PC-9 (cell line): ENCODE measurements at regions not wholly inside any gene's neighbourhood (a gene's known extent, or its start where the extent isn't known, plus 50 kb on each side); places are given as distances from the start of the nearest gene placed in this dataset.
"Not testable (repeated sequence)": the region's sequence is repeated elsewhere in the genome, so short reads cannot be mapped to it uniquely, and the experiment has no call there.

Experiments
- BruUV-seq: library from RNA; stranded (reverse); fragments of 400-500 nt; replicated peaks from 2 replicates; lab custom pipeline; 2021; lab: Mats Ljungman, UMichigan
- CTCF ChIA-PET: fragments of 300-600 bp; sonication (Branson Sonifier 250); formaldehyde crosslinking; loops from one replicate; lab custom pipeline; 2022; ENCODE audit warnings: antibody characterized with exemption; lab: Charles Lee
- POLR2A ChIA-PET: fragments of 300-600 bp; sonication (Branson Sonifier 250); formaldehyde crosslinking; loops from one replicate; lab custom pipeline; 2022; ENCODE audit warnings: antibody characterized with exemption; ENCODE audit not compliant: unreplicated experiment; lab: Charles Lee
- DNase-seq, 2 experiments: peaks; one replicate each; pipeline versions ENCODE4 v3.0.0 to v3.0.0-alpha.2; 2015 to 2022; ENCODE audit warnings: mixed read lengths in 1 of 2
- H2AFZ ChIP-seq: fragments of 200-600 bp; sonication (generic); 2 replicates; pipeline ENCODE4 v1.8.1; 2017; ENCODE audit warnings: antibody characterized with exemption
- H3F3A ChIP-seq: fragments of 200-600 bp; sonication (generic); 2 replicates; pipeline ENCODE4 v1.8.1; 2017; ENCODE audit warnings: antibody characterized with exemption, mild to moderate bottlenecking, low read depth; ENCODE audit not compliant: insufficient read depth
- H3K27ac ChIP-seq: fragments of 200-600 bp; sonication (generic); 2 replicates; pipeline ENCODE4 v1.6.1; 2016; ENCODE audit warnings: mixed run types
- H3K27me3 ChIP-seq: fragments of 200-600 bp; sonication (generic); 2 replicates; pipeline ENCODE4 v1.6.1; 2016; ENCODE audit warnings: low read depth, mixed run types; ENCODE audit not compliant: insufficient read depth
- H3K36me3 ChIP-seq: fragments of 200-600 bp; sonication (generic); 2 replicates; pipeline ENCODE4 v1.6.1; 2016; ENCODE audit warnings: low read depth, mixed run types
- H3K4me1 ChIP-seq: fragments of 200-600 bp; sonication (generic); replicated peaks from 2 replicates; pipeline ENCODE4 v1.6.1; 2016; ENCODE audit warnings: mixed run types; ENCODE audit not compliant: insufficient read depth
- H3K4me2 ChIP-seq: fragments of 200-600 bp; sonication (generic); 2 replicates; pipeline ENCODE4 v1.6.1; 2017; ENCODE audit warnings: mixed run types
- H3K4me3 ChIP-seq: fragments of 200-600 bp; sonication (generic); 2 replicates; pipeline ENCODE4 v1.6.1; 2016; ENCODE audit warnings: mixed run types
- H3K79me2 ChIP-seq: fragments of 200-600 bp; sonication (generic); 2 replicates; pipeline ENCODE4 v1.6.1; 2017; ENCODE audit warnings: low read depth, mixed run types
- H3K9me2 ChIP-seq: fragments of 200-600 bp; sonication (generic); 2 replicates; pipeline ENCODE4 v1.8.1; 2017; ENCODE audit warnings: mild to moderate bottlenecking; ENCODE audit not compliant: insufficient read depth
- H3K9me3 ChIP-seq: fragments of 200-600 bp; sonication (generic); 2 replicates; pipeline ENCODE4 v1.8.1; 2016; ENCODE audit warnings: low read depth; ENCODE audit not compliant: insufficient read depth
- H4K20me1 ChIP-seq: fragments of 200-600 bp; sonication (generic); 2 replicates; pipeline ENCODE4 v1.8.1; 2017; ENCODE audit not compliant: insufficient read depth
- CTCF ChIP-seq: fragments of 200-600 bp; sonication (generic); conservative IDR thresholded peaks from 2 replicates; pipeline ENCODE4 v1.6.1; 2017; ENCODE audit warnings: mixed run types, antibody characterized with exemption, mild to moderate bottlenecking, moderate library complexity
- EZH2 ChIP-seq: fragments of 200-600 bp; sonication (generic); IDR thresholded peaks from 2 replicates; pipeline ENCODE4 v1.8.0; 2017; ENCODE audit warnings: antibody characterized with exemption, low read depth
- intact Hi-C: fragments of 100-400 bp; cut with micrococcal nuclease; formaldehyde crosslinking; loops from one replicate; pipeline ENCODE4 v1.10.0; 2022; ENCODE audit not compliant: unreplicated experiment

GRCh38 chr12:114063435-114063834 lies 97.3 kb upstream of the RBM19 start:
- intact Hi-C loops = no loop called here
- Histone ChIP-seq H3K4me3 (no peak overlapping the region), H3F3A (no peaks in the 10 kb centered on the region), H4K20me1 (no peaks in the 10 kb centered on the region), H3K4me1 (no peaks in the 10 kb centered on the region), H3K36me3 (no peaks in the 10 kb centered on the region), H2AFZ (no peak overlapping the region), H3K27me3 (peaks cover 63% of the 10 kb centered on the region), H3K9me2 (no peaks in the 10 kb centered on the region), H3K27ac (no peak overlapping the region), H3K4me2 (no peak overlapping the region), H3K9me3 (no peaks in the 10 kb centered on the region), H3K79me2 (no peaks in the 10 kb centered on the region)
- TF ChIP-seq EZH2 (no peak), CTCF (no peak)
- POLR2A ChIA-PET = no interaction called here
- no peak for DNase-seq
- BruUV-seq = no TSS peak
- CTCF ChIA-PET = no interaction called here

GRCh38 chr12:114056351-114056750 lies 90.2 kb upstream of the RBM19 start:
- H2AFZ ChIP-seq, H3K4me1 ChIP-seq, H3K4me2 ChIP-seq, H3K27ac ChIP-seq, BruUV-seq, DNase-seq, H3F3A ChIP-seq, H3K9me2 ChIP-seq, H3K79me2 ChIP-seq, POLR2A ChIA-PET, H3K4me3 ChIP-seq, H3K9me3 ChIP-seq, H4K20me1 ChIP-seq, H3K36me3 ChIP-seq, CTCF ChIA-PET, intact Hi-C loops: not testable (repeated sequence)
- peaks cover 91% of the 10 kb centered on the region for H3K27me3 ChIP-seq

GRCh38 chr12:114054982-114055381 lies 88.9 kb upstream of the RBM19 start:
- no TSS peak for BruUV-seq
- CTCF ChIA-PET = no interaction called here

More at GRCh38 chr12:114054982-114055381, 88.9 kb upstream of the RBM19 start:
- Histone ChIP-seq H3K27ac (no peak overlapping the region), H3K4me2 (no peak overlapping the region), H3K9me3 (no peaks in the 10 kb centered on the region), H3K9me2 (no peaks in the 10 kb centered on the region), H3K36me3 (no peaks in the 10 kb centered on the region), H2AFZ (no peak overlapping the region), H3K4me3 (no peak overlapping the region), H3F3A (no peaks in the 10 kb centered on the region), H3K4me1 (no peaks in the 10 kb centered on the region), H3K79me2 (no peaks in the 10 kb centered on the region), H4K20me1 (no peaks in the 10 kb centered on the region), H3K27me3 (peaks cover 85% of the 10 kb centered on the region)
- no peak for DNase-seq
- POLR2A ChIA-PET = no interaction called here
- intact Hi-C loops = no loop called here
- no peak for TF ChIP-seq EZH2
- TF ChIP-seq CTCF = no peak
